Loucy (cell line): ENCODE measurements at regions not wholly inside any gene's neighbourhood (a gene's known extent, or its start where the extent isn't known, plus 50 kb on each side); places are given as distances from the start of the nearest gene placed in this dataset.

Source experiments
- CTCF ChIP-seq: fragments of 200-600 bp; sonication (generic); conservative IDR thresholded peaks from 2 replicates; pipeline ENCODE4 v1.5.1; 2014; ENCODE audit warnings: mild to moderate bottlenecking, antibody characterized with exemption, low read length
- EZH2phosphoT487 ChIP-seq: fragments of 200-600 bp; IDR thresholded peaks from 2 replicates; pipeline ENCODE4 v1.6.1; 2018; ENCODE audit warnings: antibody characterized with exemption, mild to moderate bottlenecking, moderate library complexity, borderline replicate concordance

GRCh38 chr6:85945459-85946185 is 302.9 kb upstream of the SYNCRIP start:
- TF ChIP-seq CTCF, result no peak
- TF ChIP-seq EZH2phosphoT487, result no peak
